ENCODE measurements at regions not wholly inside any gene's neighbourhood (a gene's known extent, or its start where the extent isn't known, plus 50 kb on each side); places are given as distances from the start of the nearest gene placed in this dataset.

DNA sequence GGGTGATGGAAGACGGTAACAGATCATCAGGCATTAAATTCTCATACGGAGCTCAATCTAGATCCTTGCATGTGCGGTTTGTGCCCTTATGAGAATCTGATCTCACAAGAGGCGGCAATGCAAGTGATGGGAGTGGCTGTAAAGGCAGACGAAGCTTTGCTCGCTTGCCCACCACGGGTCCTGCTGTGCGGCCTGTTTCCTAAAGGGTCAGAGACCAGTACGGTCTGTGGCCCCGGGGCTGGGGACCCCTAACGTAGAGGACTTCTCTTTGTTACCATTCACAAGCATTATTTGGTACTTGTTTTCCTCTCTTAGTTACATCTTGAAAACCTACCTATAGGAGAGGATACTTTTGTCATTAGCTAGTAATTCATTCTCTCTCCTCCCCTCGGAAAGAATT, 221.0 kb downstream of the ADAM29 start:
- TF ChIP-seq CTCF (conservative IDR thresholded peaks at IDR 0.05 in 1 of 2, IDR thresholded peaks at IDR 0.05 in 1 of 2; ENCODE audit: extremely low read depth in 1 of 2, insufficient read depth in 1 of 2, low read depth in 1 of 2, low read length in 2 of 2) (no peak), EZH2 (IDR thresholded peaks at IDR 0.05; ENCODE audit: borderline replicate concordance, low read length) (no peak)
